Pancreas (tissue), 10 donors: ENCODE measurements at regions not wholly inside any gene's neighbourhood (a gene's known extent, or its start where the extent isn't known, plus 50 kb on each side); places are given as distances from the start of the nearest gene placed in this dataset.
"Not testable (repeated sequence)": the region's sequence is repeated elsewhere in the genome, so short reads cannot be mapped to it uniquely, and the experiment has no call there.

Experiments
- ATAC-seq, 4 donors: fragments of 200-7000 bp; cut with Tn5 transposase; one replicate each; pipeline versions ENCODE4 v1.8.0 to v1.9.1; 2020; ENCODE audit warnings: mild to moderate bottlenecking in 4 of 4, moderate library complexity in 4 of 4
- DNase-seq, 6 donors: peaks; one replicate each; pipeline ENCODE4 v3.0.0-alpha.2; 2020
- FAIRE-seq: peaks from 2 replicates; lab custom pipeline; 2012; peaks lifted over from hg19 to GRCh38; lab: Jason Lieb, UNC
- H3K27ac ChIP-seq, 4 donors: fragments of 200-600 bp; sonication (generic); 1 replicate in 3 of 4; 2 replicates in 1 of 4; pipeline versions ENCODE4 v1.5.0 to v1.8.0; 2020
- H3K27me3 ChIP-seq, 4 donors: fragments of 200-600 bp; one replicate each; pipeline ENCODE4 v1.8.0; 2021
- H3K36me3 ChIP-seq, 3 donors: fragments of 200-600 bp; sonication (generic) in 1 of 3; one replicate each; pipeline versions ENCODE4 v1.5.0 to v1.8.0; 2020 to 2021
- H3K4me1 ChIP-seq, 3 donors: fragments of 200-600 bp; one replicate each; pipeline ENCODE4 v1.8.0; 2021
- H3K4me3 ChIP-seq, 4 donors: fragments of 200-600 bp; sonication (generic) in 2 of 4; one replicate each; pipeline versions ENCODE4 v1.5.0 to v1.8.0; 2020 to 2021
- H3K9me3 ChIP-seq, 4 donors: fragments of 200-600 bp; one replicate each; pipeline ENCODE4 v1.8.0; 2021
- WGBS, 2 donors: extraction: QIAGEN DNeasy Blood & Tissue Kit; methylation state at CpG; one replicate each; pipeline ENCODE4 v1.1.7; 2013; 5-methylcytosine and 5-hydroxymethylcytosine counted together
- intact Hi-C, 3 donors: fragments of 100-400 bp; cut with DNase I; formaldehyde crosslinking; loops; one replicate each; pipeline versions ENCODE4 v1.11.1 to v1.14.2; 2022
- donor health status: healthy with polysubstance abuse.
- donor health status: DM: no; HTN: no; CAD: no; lungs with moderate emphysema.
- donor health status: DM: no; HTN: no; CAD: no.
- donor health status: control.
- donor health status: control.
- donor health status: Bipolar disorder and iron deficiency.
- donor health status: DM: yes; HTN: yes; CAD: no.
- donor health status: DM: no; HTN: no; CAD: no.
- donor health status: DM: no; HTN: no; CAD: no.
- donor health status: DM: yes; HTN: yes; CAD: no.

DNA sequence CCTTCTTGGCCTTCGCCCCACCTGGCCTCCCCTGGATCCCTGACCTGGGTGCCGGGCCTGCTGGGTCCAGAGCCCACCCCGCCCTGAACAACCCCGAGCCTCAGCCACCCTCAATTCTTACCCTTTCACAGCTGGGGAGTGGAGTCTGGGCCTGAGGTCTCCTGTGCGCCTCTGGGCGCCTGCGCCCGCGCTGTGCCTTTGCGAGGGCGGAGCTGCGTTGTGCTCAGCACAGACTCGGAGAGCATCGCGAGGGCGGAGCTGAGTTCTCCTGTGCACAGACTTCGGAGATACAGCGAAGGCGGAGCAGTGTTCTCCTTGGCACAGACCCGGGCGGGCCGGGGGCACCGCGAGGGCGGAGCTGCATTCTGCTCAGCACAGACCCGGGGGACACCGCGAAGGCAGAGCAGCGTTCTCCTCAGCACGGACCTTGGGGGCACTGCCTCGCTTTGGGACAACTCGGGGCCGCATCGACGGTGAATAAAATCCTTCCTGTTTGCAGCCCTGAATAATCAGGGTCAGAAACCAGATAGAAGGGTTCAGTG, 547.2 kb downstream of the FAM72C start:
- 3 to 5% methylated on average over 13 to 15 of the region's 35 CpGs for WGBS, 2 donors
- H3K27ac ChIP-seq, H3K9me3 ChIP-seq, intact Hi-C loops, H3K27me3 ChIP-seq, H3K4me1 ChIP-seq, H3K36me3 ChIP-seq, FAIRE-seq, ATAC-seq, H3K4me3 ChIP-seq: not testable (repeated sequence)
- DNase-seq: peak in 2 of 6 donors; percentile 1 to 65

DNA sequence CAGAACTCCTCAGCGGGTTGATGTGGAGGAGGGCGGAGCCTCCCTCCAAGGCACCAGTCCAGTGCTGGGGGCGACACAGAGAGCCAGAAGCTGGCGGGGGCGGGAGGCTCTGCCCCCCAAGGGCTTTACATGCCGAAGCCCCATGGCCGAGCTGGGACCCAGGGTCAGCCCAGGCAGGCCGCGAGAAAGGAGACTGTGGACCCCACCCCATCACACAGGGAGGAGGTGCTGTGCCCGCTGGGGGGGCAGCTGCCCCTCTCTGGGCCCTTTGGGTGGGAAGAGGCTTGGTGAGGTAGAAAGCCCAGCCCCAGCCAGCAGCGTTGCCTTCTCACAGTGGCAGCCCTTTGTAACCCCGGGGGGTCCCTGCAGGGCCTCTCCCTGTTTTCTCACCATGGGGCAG, 548.0 kb downstream of the FAM72C start:
- H3K27ac ChIP-seq, FAIRE-seq, intact Hi-C loops, ATAC-seq, H3K27me3 ChIP-seq, H3K4me1 ChIP-seq, H3K9me3 ChIP-seq, H3K4me3 ChIP-seq, H3K36me3 ChIP-seq: not testable (repeated sequence)
- peak in 1 of 6 donors; percentile 18 for DNase-seq
- WGBS, 2 donors: 70 to 80% methylated on average over 2 to 5 of the region's 12 CpGs

DNA sequence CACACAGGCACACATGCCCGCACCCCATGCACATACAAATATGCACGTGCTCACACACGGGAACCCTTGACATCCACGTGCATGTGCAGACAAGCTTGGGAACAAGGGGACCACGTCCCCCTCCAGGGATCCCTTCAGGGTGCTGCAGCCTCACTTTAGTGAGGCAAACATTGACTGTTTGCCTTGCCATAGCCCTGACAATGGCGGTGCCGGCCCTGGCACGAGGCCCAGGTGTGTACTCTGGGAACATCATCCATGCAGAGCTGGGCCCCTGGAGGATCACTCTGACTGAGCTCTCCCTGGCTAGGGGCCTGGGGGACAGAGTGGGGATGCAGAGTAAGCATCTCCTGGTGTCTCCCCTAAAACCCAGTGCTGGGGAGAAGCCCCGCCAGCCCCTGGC, 550.5 kb downstream of the FAM72C start:
- intact Hi-C loops, FAIRE-seq, H3K4me1 ChIP-seq, H3K27me3 ChIP-seq, H3K27ac ChIP-seq, H3K9me3 ChIP-seq, H3K36me3 ChIP-seq, ATAC-seq, H3K4me3 ChIP-seq: not testable (repeated sequence)
- WGBS, 2 donors: no CpG with 5 or more reads among the region's 9 CpGs
- DNase-seq: peak in 1 of 6 donors; percentile 52
